ENCODE measurements at regions not wholly inside any gene's neighbourhood (a gene's known extent, or its start where the extent isn't known, plus 50 kb on each side); places are given as distances from the start of the nearest gene placed in this dataset.
"Not testable (repeated sequence)": the region's sequence is repeated elsewhere in the genome, so short reads cannot be mapped to it uniquely, and the experiment has no call there.

DNA sequence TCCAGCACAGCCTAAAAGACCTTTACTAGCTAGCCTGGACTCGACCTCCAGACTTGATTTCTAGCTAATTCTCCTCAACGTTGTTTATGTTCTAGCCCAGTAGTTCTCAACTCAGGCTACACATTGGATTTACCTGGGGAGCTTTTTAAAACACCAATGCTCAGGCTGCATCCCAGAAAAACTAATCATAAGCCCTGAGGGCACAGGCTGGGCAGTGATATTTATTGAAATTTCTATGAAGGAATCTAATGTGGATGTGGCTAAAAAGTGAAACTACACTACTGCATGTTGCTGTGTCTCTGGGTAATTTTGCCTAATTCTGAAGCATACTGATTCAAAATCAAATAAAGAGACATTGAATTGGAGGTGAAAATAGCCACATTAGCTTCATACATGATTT is 479.4 kb downstream of the KCNT2 start:
- BruUV-seq (replicated peaks): no TSS peak
- H3K27ac Mint-ChIP-seq (ENCODE audit: low read depth, unreplicated experiment): no peak overlapping the region
- DNase-seq (ENCODE audit: unreplicated experiment): no peak
- CTCF ChIA-PET: interaction anchor here (1.0 to 1.4 kb wide), 5 partner anchors 13 to 534 kb away, joined by 3 to 6 read pairs (median 4); no protein-coding TSS in a partner anchor
- H3K27me3 Mint-ChIP-seq (ENCODE audit: insufficient read depth, unreplicated experiment): no peaks in the 10 kb centered on the region
- peaks cover 11% of the 10 kb centered on the region for H3K4me1 Mint-ChIP-seq (ENCODE audit: insufficient read depth, unreplicated experiment)
- no peak overlapping the region for H3K4me3 Mint-ChIP-seq (ENCODE audit: unreplicated experiment)
- H3K36me3 Mint-ChIP-seq (ENCODE audit: insufficient read depth, unreplicated experiment): no peaks in the 10 kb centered on the region
- TF ChIP-seq, protein P1, sequence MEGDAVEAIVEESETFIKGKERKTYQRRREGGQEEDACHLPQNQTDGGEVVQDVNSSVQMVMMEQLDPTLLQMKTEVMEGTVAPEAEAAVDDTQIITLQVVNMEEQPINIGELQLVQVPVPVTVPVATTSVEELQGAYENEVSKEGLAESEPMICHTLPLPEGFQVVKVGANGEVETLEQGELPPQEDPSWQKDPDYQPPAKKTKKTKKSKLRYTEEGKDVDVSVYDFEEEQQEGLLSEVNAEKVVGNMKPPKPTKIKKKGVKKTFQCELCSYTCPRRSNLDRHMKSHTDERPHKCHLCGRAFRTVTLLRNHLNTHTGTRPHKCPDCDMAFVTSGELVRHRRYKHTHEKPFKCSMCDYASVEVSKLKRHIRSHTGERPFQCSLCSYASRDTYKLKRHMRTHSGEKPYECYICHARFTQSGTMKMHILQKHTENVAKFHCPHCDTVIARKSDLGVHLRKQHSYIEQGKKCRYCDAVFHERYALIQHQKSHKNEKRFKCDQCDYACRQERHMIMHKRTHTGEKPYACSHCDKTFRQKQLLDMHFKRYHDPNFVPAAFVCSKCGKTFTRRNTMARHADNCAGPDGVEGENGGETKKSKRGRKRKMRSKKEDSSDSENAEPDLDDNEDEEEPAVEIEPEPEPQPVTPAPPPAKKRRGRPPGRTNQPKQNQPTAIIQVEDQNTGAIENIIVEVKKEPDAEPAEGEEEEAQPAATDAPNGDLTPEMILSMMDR (IDR thresholded peaks at IDR 0.05; ENCODE audit: unreplicated experiment): no peak
- POLR2A ChIA-PET: interaction anchor here (0.5 to 1.1 kb wide), 3 partner anchors 11 to 190 kb away, joined by 3 read pairs; no protein-coding TSS in a partner anchor
- no peaks in the 10 kb centered on the region for H3K9me3 Mint-ChIP-seq (ENCODE audit: unreplicated experiment)
- intact Hi-C loops (cut with micrococcal nuclease): no loop called here

GRCh38 chr1:196121181-196121580 is 487.1 kb downstream of the KCNT2 start:
- no peaks in the 10 kb centered on the region for H3K36me3 Mint-ChIP-seq (ENCODE audit: insufficient read depth, unreplicated experiment)
- TF ChIP-seq, protein P1 (IDR thresholded peaks at IDR 0.05; ENCODE audit: unreplicated experiment): no peak
- CTCF ChIA-PET: interaction anchor here (0.9 to 1.4 kb wide), 2 partner anchors 23 to 29 kb away, joined by 4 to 5 read pairs; no protein-coding TSS in a partner anchor

DNA sequence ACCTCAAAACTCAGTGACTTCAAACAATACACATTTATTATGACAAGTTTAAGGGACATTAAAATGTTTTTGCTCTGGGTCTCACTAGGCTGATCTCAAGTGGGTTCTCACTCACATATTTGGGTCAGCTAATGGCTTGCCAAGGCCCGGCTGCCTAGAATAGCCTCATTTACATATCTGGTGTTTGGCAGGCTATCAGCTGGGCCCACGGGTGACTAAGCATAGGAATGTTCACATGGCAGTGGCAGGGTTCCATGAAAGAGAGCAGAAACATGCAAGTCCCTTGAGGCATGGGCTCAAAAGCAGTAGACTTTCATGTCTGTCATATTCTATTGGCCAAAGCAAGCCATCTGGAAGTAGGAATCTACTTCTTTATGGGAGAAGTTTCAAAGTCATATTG is 492.6 kb downstream of the KCNT2 start:
- peaks cover 17% of the 10 kb centered on the region for H3K4me1 Mint-ChIP-seq (ENCODE audit: insufficient read depth, unreplicated experiment)
- H3K27me3 Mint-ChIP-seq (ENCODE audit: insufficient read depth, unreplicated experiment): no peaks in the 10 kb centered on the region
- H3K9me3 Mint-ChIP-seq (ENCODE audit: unreplicated experiment): no peaks in the 10 kb centered on the region
- TF ChIP-seq, protein P1 (IDR thresholded peaks at IDR 0.05; ENCODE audit: unreplicated experiment): no peak
- DNase-seq (ENCODE audit: unreplicated experiment): peak; percentile 79
- intact Hi-C loops (cut with micrococcal nuclease): no loop called here
- ChIA-PET POLR2A (interaction anchor here (0.6 kb wide), 1 partner anchor 452 kb away, joined by 4 read pairs; no protein-coding TSS in a partner anchor), CTCF (interaction anchor here (0.5 to 1.1 kb wide), 3 partner anchors 13 to 202 kb away, joined by 3 to 4 read pairs (median 4); no protein-coding TSS in a partner anchor)
- H3K4me3 Mint-ChIP-seq (ENCODE audit: unreplicated experiment): no peak overlapping the region
- H3K36me3 Mint-ChIP-seq (ENCODE audit: insufficient read depth, unreplicated experiment): no peaks in the 10 kb centered on the region
- BruUV-seq (replicated peaks): no TSS peak
- peak overlapping the region; percentile 33 for H3K27ac Mint-ChIP-seq (ENCODE audit: low read depth, unreplicated experiment)

More at GRCh38 chr1:196121181-196121580, 487.1 kb downstream of the KCNT2 start:
- Mint-ChIP-seq H3K9me3 (ENCODE audit: unreplicated experiment) (no peaks in the 10 kb centered on the region), H3K27ac (ENCODE audit: low read depth, unreplicated experiment) (no peak overlapping the region), H3K27me3 (ENCODE audit: insufficient read depth, unreplicated experiment) (no peaks in the 10 kb centered on the region), H3K4me3 (ENCODE audit: unreplicated experiment) (no peak overlapping the region), H3K4me1 (ENCODE audit: insufficient read depth, unreplicated experiment) (peaks cover 1% of the 10 kb centered on the region)
- BruUV-seq (replicated peaks): no TSS peak
- POLR2A ChIA-PET: no interaction called here
- no peak for DNase-seq (ENCODE audit: unreplicated experiment)
- intact Hi-C loops (cut with micrococcal nuclease): no loop called here

DNA sequence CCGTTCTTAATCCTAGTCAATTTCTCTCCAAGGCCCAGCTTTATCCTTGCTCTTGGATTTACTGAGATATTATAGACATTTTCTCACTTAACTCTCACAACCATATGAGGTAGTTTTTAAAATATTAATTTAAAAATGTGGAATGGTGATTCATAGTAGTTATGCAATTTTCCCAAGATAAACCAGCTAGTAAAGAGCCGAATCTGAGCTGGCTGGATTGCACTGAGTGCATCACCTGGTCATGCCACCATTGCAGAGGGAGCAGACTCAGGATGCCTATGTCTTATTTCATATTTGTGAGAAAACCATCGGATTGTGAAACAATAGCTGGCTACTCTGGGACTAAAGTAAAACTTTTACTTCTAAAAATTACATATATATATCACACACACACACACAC is 494.0 kb downstream of the KCNT2 start:
- no peaks in the 10 kb centered on the region for H3K27me3 Mint-ChIP-seq (ENCODE audit: insufficient read depth, unreplicated experiment)
- peaks cover 17% of the 10 kb centered on the region for H3K4me1 Mint-ChIP-seq (ENCODE audit: insufficient read depth, unreplicated experiment)
- H3K9me3 Mint-ChIP-seq (ENCODE audit: unreplicated experiment): no peaks in the 10 kb centered on the region
- DNase-seq (ENCODE audit: unreplicated experiment): peak; percentile 69
- ChIA-PET CTCF (interaction anchor here (0.8 kb wide), 1 partner anchor 16 kb away, joined by 4 read pairs; no protein-coding TSS in a partner anchor), POLR2A (interaction anchor here (0.6 to 0.9 kb wide), 3 partner anchors 10 to 520 kb away, joined by 3 read pairs; no protein-coding TSS in a partner anchor)
- intact Hi-C loops (cut with micrococcal nuclease): no loop called here
- no peak overlapping the region for H3K4me3 Mint-ChIP-seq (ENCODE audit: unreplicated experiment)
- TF ChIP-seq, protein P1 (IDR thresholded peaks at IDR 0.05; ENCODE audit: unreplicated experiment): no peak
- H3K36me3 Mint-ChIP-seq (ENCODE audit: insufficient read depth, unreplicated experiment): no peaks in the 10 kb centered on the region
- BruUV-seq (replicated peaks): no TSS peak
- H3K27ac Mint-ChIP-seq (ENCODE audit: low read depth, unreplicated experiment): peak overlapping the region; percentile 69

GRCh38 chr1:196108990-196109389 is 499.2 kb downstream of the KCNT2 start:
- intact Hi-C loops (cut with micrococcal nuclease); H3K9me3 Mint-ChIP-seq (ENCODE audit: unreplicated experiment); H3K4me3 Mint-ChIP-seq (ENCODE audit: unreplicated experiment); H3K36me3 Mint-ChIP-seq (ENCODE audit: insufficient read depth, unreplicated experiment); H3K27ac Mint-ChIP-seq (ENCODE audit: low read depth, unreplicated experiment); CTCF ChIA-PET; DNase-seq (ENCODE audit: unreplicated experiment); BruUV-seq (replicated peaks); H3K4me1 Mint-ChIP-seq (ENCODE audit: insufficient read depth, unreplicated experiment); H3K27me3 Mint-ChIP-seq (ENCODE audit: insufficient read depth, unreplicated experiment): not testable (repeated sequence)
- POLR2A ChIA-PET: interaction anchor here (0.6 to 0.7 kb wide), 2 partner anchors 17 to 448 kb away, joined by 3 read pairs; no protein-coding TSS in a partner anchor
